GM19438 (cell line): ENCODE measurements at regions not wholly inside any gene's neighbourhood (a gene's known extent, or its start where the extent isn't known, plus 50 kb on each side); places are given as distances from the start of the nearest gene placed in this dataset.

Experiments
- ATAC-seq: cut with Tn5 transposase; IDR thresholded peaks from one replicate; pipeline ENCODE4 v1.9.1; 2021; ENCODE audit warnings: low read depth; ENCODE audit not compliant: unreplicated experiment

DNA sequence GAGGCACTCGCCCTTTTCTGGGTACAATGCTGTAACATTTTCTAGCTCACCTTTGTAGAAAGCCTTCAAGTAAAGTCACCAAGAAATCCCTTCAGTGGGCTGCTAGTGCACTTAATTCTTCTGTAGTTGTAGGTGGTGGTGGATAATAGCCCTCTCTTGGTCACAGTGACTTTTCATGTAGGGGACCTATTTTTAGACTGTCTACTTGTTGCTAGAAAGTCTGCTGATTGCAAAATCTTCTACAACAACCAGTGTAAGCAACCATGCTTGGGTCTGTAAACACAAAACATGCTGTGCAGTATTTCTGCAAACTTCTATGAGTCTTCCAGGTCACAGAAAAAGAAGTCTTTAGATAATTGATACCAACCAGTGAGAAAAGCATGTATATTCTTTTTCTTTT, 55.6 kb downstream of the PBDC1 start:
- ATAC-seq = no peak

GRCh38 chrX:76248901-76249300, 76.0 kb downstream of the PBDC1 start:
- ATAC-seq = no peak

DNA sequence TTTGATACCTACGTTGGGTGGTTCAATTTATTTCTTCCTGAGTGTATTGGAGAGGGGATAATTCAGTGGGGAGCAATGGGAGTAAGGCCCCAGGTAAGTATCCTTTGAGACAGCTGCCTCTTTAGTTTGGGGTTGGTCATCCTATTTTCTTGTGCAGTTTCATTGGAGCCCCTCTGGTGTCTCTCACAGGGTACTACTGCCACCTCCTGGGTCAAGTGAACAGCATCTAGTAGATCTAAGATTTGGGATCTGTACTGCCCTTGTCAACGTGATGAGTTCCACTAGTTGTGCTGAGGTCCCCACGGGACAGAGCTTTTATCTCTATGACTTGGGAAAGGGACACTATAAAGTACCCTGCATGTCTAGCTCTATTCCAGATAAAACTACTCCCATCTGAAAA, 80.6 kb downstream of the PBDC1 start:
- ATAC-seq = peak; percentile 99

- no peak for ATAC-seq
Measured at GRCh38 chrX:76279007-76279406, 106.1 kb downstream of the PBDC1 start.
